CD4-positive, CD25-positive, alpha-beta regulatory T cell (primary cell): ENCODE measurements at regions not wholly inside any gene's neighbourhood (a gene's known extent, or its start where the extent isn't known, plus 50 kb on each side); places are given as distances from the start of the nearest gene placed in this dataset.

Experiments used
- ATAC-seq, 2 donors: fragments of 150-1000 bp; cut with Tn5 transposase; one replicate each; pipeline ENCODE4 v1.10.0; 2021; ENCODE audit warnings: low read depth in 2 of 2, moderate number of reproducible peaks in 2 of 2, moderate library complexity in 1 of 2
- DNase-seq, 3 donors: peaks; one replicate each; pipeline versions ENCODE4 v3.0.0 to v3.0.0-alpha.2; 2012 to 2022; ENCODE audit warnings: mixed read lengths in 1 of 3
- H3K27ac ChIP-seq: one replicate; pipeline ENCODE4 v1.7.0; 2013; ENCODE audit warnings: mild to moderate bottlenecking, low read length; ENCODE audit not compliant: insufficient read depth, poor library complexity, severe bottlenecking
- H3K27me3 ChIP-seq: one replicate; pipeline ENCODE4 v1.7.0; 2013; ENCODE audit warnings: low read length; ENCODE audit not compliant: control insufficient read depth, insufficient read depth
- H3K36me3 ChIP-seq: one replicate; pipeline ENCODE4 v1.7.0; 2013; ENCODE audit warnings: mild to moderate bottlenecking, low read length, moderate library complexity; ENCODE audit not compliant: control insufficient read depth, insufficient read depth
- H3K4me1 ChIP-seq: 2 replicates; pipeline ENCODE4 v1.7.0; 2013; ENCODE audit warnings: mild to moderate bottlenecking, low read length; ENCODE audit not compliant: insufficient read depth, control insufficient read depth, poor library complexity, severe bottlenecking
- H3K4me3 ChIP-seq: one replicate; pipeline ENCODE4 v1.7.0; 2013; ENCODE audit warnings: low read depth, mild to moderate bottlenecking, low read length, moderate library complexity
- H3K9me3 ChIP-seq, 2 experiments: 1 replicate in 1 of 2; 2 replicates in 1 of 2; pipeline ENCODE4 v1.7.0; 2013; ENCODE audit warnings: low read length in 2 of 2, mild to moderate bottlenecking in 1 of 2, moderate library complexity in 1 of 2; ENCODE audit not compliant: control insufficient read depth in 2 of 2
- H3K27ac Mint-ChIP-seq, 3 donors: one replicate each; pipeline ENCODE4 v1.8.0; 2020 to 2022; ENCODE audit warnings: mild to moderate bottlenecking in 3 of 3, mixed read lengths in 3 of 3, moderate library complexity in 2 of 3
- H3K27me3 Mint-ChIP-seq: one replicate; pipeline ENCODE4 v1.8.0; 2022; ENCODE audit warnings: mild to moderate bottlenecking, mixed read lengths
- H3K36me3 Mint-ChIP-seq: one replicate; pipeline ENCODE4 v1.8.0; 2020; ENCODE audit warnings: mixed read lengths
- H3K4me1 Mint-ChIP-seq, 4 donors: one replicate each; pipeline ENCODE4 v1.8.0; 2020 to 2022; ENCODE audit warnings: mixed read lengths in 4 of 4, mild to moderate bottlenecking in 1 of 4
- H3K4me3 Mint-ChIP-seq, 4 donors: one replicate each; pipeline ENCODE4 v1.8.0; 2020 to 2022; ENCODE audit warnings: mild to moderate bottlenecking in 4 of 4, mixed read lengths in 4 of 4, moderate library complexity in 3 of 4
- H3K9me3 Mint-ChIP-seq, 7 donors: one replicate each; pipeline ENCODE4 v1.8.0; 2020 to 2022; ENCODE audit warnings: mixed read lengths in 7 of 7, mild to moderate bottlenecking in 3 of 7, moderate library complexity in 2 of 7

DNA sequence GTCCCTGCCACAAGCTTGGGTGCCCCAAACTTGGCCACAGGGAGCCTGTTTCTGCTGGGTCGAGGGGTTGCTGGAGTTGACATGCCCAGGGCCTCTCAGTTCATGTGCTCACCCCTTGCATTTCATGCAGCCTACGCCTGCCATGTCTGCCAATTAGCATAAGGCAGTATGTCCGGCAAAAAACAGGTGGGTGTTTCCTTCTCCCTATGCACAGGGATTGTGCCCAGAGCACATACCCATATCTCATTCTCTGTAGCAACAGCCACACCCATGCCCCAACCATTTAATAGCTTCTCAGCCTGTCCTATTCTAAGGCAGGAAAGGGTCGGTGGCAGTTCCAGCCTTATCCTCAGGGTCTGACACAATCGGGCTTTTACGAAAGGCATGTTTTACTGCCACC, 340.4 kb upstream of the ASIC2 start:
- Histone ChIP-seq H3K4me3 (no peak overlapping the region), H3K27me3 (peaks cover 3% of the 10 kb centered on the region), H3K4me1 (peaks cover 4% of the 10 kb centered on the region), H3K9me3 (peaks cover 8 to 15% of the 10 kb centered on the region in 2 experiments), H3K27ac (no peak overlapping the region), H3K36me3 (no peaks in the 10 kb centered on the region)
- ATAC-seq = no peak
- no peak for DNase-seq
- H3K27me3 Mint-ChIP-seq = peaks cover 11% of the 10 kb centered on the region
- peaks cover 5 to 22% (median 10%) of the 10 kb centered on the region in 4 donors for H3K4me1 Mint-ChIP-seq
- H3K27ac Mint-ChIP-seq = no peak overlapping the region
- no peak overlapping the region for H3K4me3 Mint-ChIP-seq
- peaks cover 3 to 44% (median 18%) of the 10 kb centered on the region in 7 donors for H3K9me3 Mint-ChIP-seq
- H3K36me3 Mint-ChIP-seq = no peaks in the 10 kb centered on the region

DNA sequence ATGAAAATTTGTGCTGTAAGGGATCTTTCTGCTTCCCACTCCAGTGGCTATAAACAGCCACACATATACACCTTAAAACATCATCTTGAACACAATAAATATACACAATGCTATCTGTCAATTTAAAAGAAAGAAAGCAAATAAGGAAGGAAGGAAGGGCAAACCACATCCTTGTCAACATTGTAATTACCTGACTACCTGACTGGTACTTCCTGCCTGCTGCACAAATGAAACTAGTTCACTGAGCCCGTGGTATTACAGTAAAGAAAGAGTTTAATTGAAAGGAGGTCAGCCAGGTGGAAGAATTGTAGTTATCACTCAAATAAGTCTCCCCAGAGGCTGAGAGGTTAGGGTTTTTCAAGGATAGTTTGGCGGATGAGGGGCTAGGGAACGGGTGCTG, 344.4 kb upstream of the ASIC2 start:
- Histone ChIP-seq H3K4me3 (no peak overlapping the region), H3K36me3 (no peaks in the 10 kb centered on the region), H3K4me1 (peaks cover 4% of the 10 kb centered on the region), H3K9me3 (peaks cover 8 to 21% of the 10 kb centered on the region in 2 experiments), H3K27ac (no peak overlapping the region), H3K27me3 (no peaks in the 10 kb centered on the region)
- Mint-ChIP-seq H3K9me3 (peaks cover 0 to 28% (median 14%) of the 10 kb centered on the region in 7 donors), H3K27ac (peak overlapping the region in 1 of 3 donors; percentile 38), H3K4me3 (peak overlapping the region in 2 of 4 donors; percentile 5 to 16), H3K4me1 (peaks cover 5 to 14% (median 10%) of the 10 kb centered on the region in 4 donors), H3K27me3 (peaks cover 4% of the 10 kb centered on the region), H3K36me3 (no peaks in the 10 kb centered on the region)
- DNase-seq = peak in 2 of 3 donors; percentile 2 to 38
- no peak for ATAC-seq

DNA sequence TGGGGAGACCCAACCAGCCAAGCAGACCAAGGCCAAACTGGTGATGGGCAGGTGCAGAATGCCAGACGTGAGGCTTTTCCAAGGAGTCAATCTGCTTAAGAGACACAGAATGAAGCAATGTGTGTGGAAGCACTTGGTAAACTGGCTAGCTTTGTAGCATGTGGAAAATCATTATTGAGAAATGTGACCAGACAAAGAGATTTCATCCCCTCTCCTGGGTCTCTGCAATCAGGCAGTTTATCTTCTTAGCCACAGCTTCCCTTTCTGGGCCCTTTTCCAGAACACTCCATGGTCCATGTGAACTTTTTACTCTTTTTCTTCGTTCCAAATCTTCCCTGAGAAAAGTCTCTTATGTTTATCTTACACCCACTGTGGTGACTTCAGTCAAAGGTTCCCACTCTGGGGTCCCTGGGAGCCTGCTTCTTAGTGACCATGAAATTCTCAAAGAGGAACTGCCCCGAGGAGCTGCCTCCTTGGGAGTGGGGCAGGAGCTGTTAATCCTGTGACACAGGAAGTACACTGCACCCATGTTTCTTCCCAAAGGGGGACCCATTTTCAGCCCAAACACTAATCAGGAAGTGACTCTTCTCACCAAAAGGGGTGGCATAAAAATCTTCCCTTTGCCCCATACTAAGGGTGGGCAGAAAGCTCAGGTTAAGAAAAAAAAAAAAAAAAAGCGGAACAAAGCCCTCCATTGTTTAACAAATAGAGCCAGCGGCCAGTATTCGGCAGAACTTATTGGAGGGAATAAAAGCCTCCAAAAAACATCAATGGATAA, 346.2 kb upstream of the ASIC2 start:
- no peak for ATAC-seq
- no peak overlapping the region for H3K4me3 Mint-ChIP-seq
- no peaks in the 10 kb centered on the region for H3K27me3 ChIP-seq
- H3K36me3 Mint-ChIP-seq = no peaks in the 10 kb centered on the region
- H3K27ac Mint-ChIP-seq = no peak overlapping the region
- H3K4me1 ChIP-seq = peaks cover 4% of the 10 kb centered on the region
- H3K9me3 ChIP-seq = peaks cover 8 to 21% of the 10 kb centered on the region in 2 experiments
- H3K27me3 Mint-ChIP-seq = peaks cover 3% of the 10 kb centered on the region
- H3K36me3 ChIP-seq = no peaks in the 10 kb centered on the region
- no peak overlapping the region for H3K4me3 ChIP-seq
- peaks cover 0 to 28% (median 14%) of the 10 kb centered on the region in 7 donors for H3K9me3 Mint-ChIP-seq
- H3K4me1 Mint-ChIP-seq = peaks cover 5 to 18% (median 10%) of the 10 kb centered on the region in 4 donors
- no peak for DNase-seq
- no peak overlapping the region for H3K27ac ChIP-seq

DNA sequence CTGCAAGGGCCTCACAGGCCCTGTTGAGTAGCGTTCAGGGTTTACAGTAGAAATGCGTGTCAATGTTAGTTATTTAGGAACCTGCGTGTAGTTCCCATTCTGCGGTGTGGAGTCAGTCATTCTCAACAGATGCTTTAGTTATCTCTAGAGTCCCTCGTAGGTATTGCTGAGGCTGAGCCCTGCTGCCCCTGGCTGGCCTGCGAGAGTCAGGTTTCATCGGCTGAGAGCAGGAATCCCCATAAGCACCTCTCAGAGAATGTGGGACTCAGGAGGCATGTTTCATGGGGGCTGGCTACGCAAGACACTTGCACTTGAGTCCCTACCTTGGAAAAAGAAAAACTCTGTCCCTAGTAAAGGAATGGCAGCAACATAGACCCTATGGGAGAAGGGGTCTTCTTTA, 347.5 kb upstream of the ASIC2 start:
- peaks cover 0 to 25% (median 14%) of the 10 kb centered on the region in 7 donors for H3K9me3 Mint-ChIP-seq
- no peaks in the 10 kb centered on the region for H3K27me3 ChIP-seq
- H3K27ac ChIP-seq = no peak overlapping the region
- no peaks in the 10 kb centered on the region for H3K36me3 Mint-ChIP-seq
- no peak for DNase-seq
- peaks cover 5 to 19% (median 10%) of the 10 kb centered on the region in 4 donors for H3K4me1 Mint-ChIP-seq
- no peaks in the 10 kb centered on the region for H3K36me3 ChIP-seq
- H3K27ac Mint-ChIP-seq = no peak overlapping the region
- H3K4me3 Mint-ChIP-seq = no peak overlapping the region
- peaks cover 11% of the 10 kb centered on the region for H3K27me3 Mint-ChIP-seq
- peaks cover 8 to 21% of the 10 kb centered on the region in 2 experiments for H3K9me3 ChIP-seq
- no peak overlapping the region for H3K4me3 ChIP-seq
- H3K4me1 ChIP-seq = peaks cover 4% of the 10 kb centered on the region
- ATAC-seq = no peak

DNA sequence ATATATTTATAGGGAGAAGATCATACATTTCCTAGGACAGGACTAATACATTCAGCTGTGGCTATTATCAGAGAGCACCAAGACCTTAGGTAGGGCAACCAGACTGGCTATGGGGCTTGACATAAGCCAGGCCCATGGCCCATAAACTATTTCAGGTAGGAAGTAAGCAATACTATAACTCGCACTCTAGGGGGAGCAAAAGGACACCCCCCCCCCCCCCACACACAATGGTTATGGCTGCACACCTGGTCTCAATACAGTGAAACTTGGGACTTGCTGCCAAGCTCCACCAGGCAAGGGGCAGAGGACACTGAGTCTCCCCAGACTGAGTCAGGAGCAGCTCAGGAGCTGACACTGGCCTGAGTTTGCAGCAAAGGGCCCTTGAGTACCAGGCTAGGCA, 348.9 kb upstream of the ASIC2 start:
- ATAC-seq = no peak
- peaks cover 4% of the 10 kb centered on the region for H3K4me1 ChIP-seq
- no peak overlapping the region for H3K4me3 ChIP-seq
- Mint-ChIP-seq H3K4me3 (no peak overlapping the region), H3K4me1 (peaks cover 5 to 14% (median 9%) of the 10 kb centered on the region in 4 donors), H3K27me3 (peaks cover 11% of the 10 kb centered on the region), H3K36me3 (no peaks in the 10 kb centered on the region), H3K27ac (no peak overlapping the region), H3K9me3 (peaks cover 0 to 16% (median 12%) of the 10 kb centered on the region in 7 donors)
- H3K27me3 ChIP-seq = no peaks in the 10 kb centered on the region
- H3K36me3 ChIP-seq = no peaks in the 10 kb centered on the region
- no peak overlapping the region for H3K27ac ChIP-seq
- no peak for DNase-seq
- peaks cover 8 to 15% of the 10 kb centered on the region in 2 experiments for H3K9me3 ChIP-seq

DNA sequence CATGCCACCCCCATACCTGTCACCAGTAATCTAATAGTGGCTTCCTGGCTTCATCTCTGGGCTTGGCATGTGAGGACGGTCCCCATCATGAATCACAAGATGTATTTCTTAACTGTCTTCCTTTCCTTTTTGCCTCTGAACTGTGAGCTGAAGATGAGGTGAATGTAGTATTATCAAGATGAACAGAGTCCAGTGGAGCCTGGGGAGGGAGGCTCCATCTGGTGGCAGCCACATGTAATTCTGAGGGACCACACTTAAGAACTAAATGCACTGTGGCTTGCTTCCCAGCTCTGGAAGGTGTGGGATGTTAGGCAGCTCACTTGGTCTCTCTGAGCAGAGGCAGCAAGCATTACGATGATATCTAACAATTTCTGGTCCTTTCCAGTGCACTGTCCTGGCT, 354.9 kb upstream of the ASIC2 start:
- H3K4me1 Mint-ChIP-seq = peaks cover 0 to 5% (median 0%) of the 10 kb centered on the region in 4 donors
- Histone ChIP-seq H3K4me3 (no peak overlapping the region), H3K9me3 (no peaks in the 10 kb centered on the region), H3K27me3 (peaks cover 3% of the 10 kb centered on the region), H3K4me1 (no peaks in the 10 kb centered on the region), H3K27ac (no peak overlapping the region), H3K36me3 (no peaks in the 10 kb centered on the region)
- peaks cover 21% of the 10 kb centered on the region for H3K27me3 Mint-ChIP-seq
- H3K36me3 Mint-ChIP-seq = no peaks in the 10 kb centered on the region
- no peak for DNase-seq
- H3K27ac Mint-ChIP-seq = no peak overlapping the region
- peaks cover 0 to 6% (median 0%) of the 10 kb centered on the region in 7 donors for H3K9me3 Mint-ChIP-seq
- no peak overlapping the region for H3K4me3 Mint-ChIP-seq
- ATAC-seq = no peak

DNA sequence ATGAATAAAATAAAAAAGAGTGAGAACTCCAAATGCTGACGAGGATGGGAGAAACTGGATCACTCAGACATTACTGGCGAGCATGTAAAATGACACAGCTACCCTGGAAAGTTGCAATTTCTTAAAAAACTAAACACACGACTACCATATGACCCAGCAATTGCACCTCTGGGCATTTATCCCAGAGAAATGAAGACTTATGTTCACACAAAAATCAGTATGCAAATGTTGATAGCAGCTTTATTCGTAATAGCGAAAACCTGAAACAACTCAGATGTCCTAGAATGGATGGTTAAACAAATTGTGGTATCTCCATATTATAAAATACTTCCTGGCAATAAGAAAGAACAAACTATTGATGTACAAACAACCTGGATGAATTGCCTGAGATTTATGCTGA, 357.2 kb upstream of the ASIC2 start:
- Mint-ChIP-seq H3K27me3 (peaks cover 14% of the 10 kb centered on the region), H3K4me3 (no peak overlapping the region), H3K27ac (no peak overlapping the region), H3K36me3 (no peaks in the 10 kb centered on the region), H3K4me1 (no peaks in the 10 kb centered on the region), H3K9me3 (no peaks in the 10 kb centered on the region)
- Histone ChIP-seq H3K4me1 (no peaks in the 10 kb centered on the region), H3K27ac (no peak overlapping the region), H3K27me3 (peaks cover 7% of the 10 kb centered on the region), H3K36me3 (no peaks in the 10 kb centered on the region), H3K9me3 (no peaks in the 10 kb centered on the region), H3K4me3 (no peak overlapping the region)
- DNase-seq (no peak), ATAC-seq (no peak)

DNA sequence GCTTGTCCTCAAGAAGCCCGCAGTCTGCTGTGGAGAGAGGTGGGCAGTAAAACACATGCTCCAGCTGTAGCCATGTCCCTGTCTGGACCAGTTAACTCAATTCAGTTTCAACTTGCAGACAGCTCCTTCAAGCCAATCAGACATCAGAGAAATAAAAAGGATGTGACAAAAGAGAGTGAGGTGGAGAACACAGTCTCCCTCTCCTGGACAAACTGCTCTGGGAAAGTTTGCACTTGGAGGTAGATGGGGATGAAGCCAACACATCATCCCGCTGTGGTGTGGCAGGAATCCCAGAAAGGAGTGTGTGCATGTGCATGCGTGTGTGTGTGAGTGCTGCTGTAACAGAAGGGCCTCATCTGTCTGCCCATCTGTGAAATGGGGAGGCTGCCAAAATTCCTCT, 358.6 kb upstream of the ASIC2 start:
- Histone ChIP-seq H3K9me3 (no peaks in the 10 kb centered on the region), H3K36me3 (no peaks in the 10 kb centered on the region), H3K27me3 (peaks cover 9% of the 10 kb centered on the region), H3K27ac (no peak overlapping the region), H3K4me3 (no peak overlapping the region), H3K4me1 (no peaks in the 10 kb centered on the region)
- DNase-seq (no peak), ATAC-seq (no peak)
- no peaks in the 10 kb centered on the region for H3K36me3 Mint-ChIP-seq
- no peaks in the 10 kb centered on the region for H3K4me1 Mint-ChIP-seq
- no peaks in the 10 kb centered on the region for H3K9me3 Mint-ChIP-seq
- no peak overlapping the region for H3K4me3 Mint-ChIP-seq
- no peak overlapping the region for H3K27ac Mint-ChIP-seq
- H3K27me3 Mint-ChIP-seq = peaks cover 20% of the 10 kb centered on the region
